OCI-M2 (cell line): ENCODE measurements at regions not wholly inside any gene's neighbourhood (a gene's known extent, or its start where the extent isn't known, plus 50 kb on each side); places are given as distances from the start of the nearest gene placed in this dataset.

Source experiments
- DNase-seq: peaks from one replicate; lab custom pipeline; 2025; ENCODE audit not compliant: unreplicated experiment; lab: John Stamatoyannopoulos, UW

GRCh38 chr7:130896051-130896881 lies 162.3 kb upstream of the KLF14 start:
- DNase-seq = no peak

- DNase-seq = peak; percentile 32
Observed at GRCh38 chr7:130896898-130897514, 163.0 kb upstream of the KLF14 start.

GRCh38 chr7:130897515-130898419 lies 163.8 kb upstream of the KLF14 start:
- no peak for DNase-seq

- DNase-seq = no peak
Observed at GRCh38 chr7:130899071-130899560, 165.1 kb upstream of the KLF14 start.

- DNase-seq = no peak
Observed at GRCh38 chr7:130899638-130900401, 165.8 kb upstream of the KLF14 start.

- no peak for DNase-seq
Observed at GRCh38 chr7:130900471-130901076, 166.6 kb upstream of the KLF14 start.

GRCh38 chr7:130901209-130901783 lies 167.3 kb upstream of the KLF14 start:
- no peak for DNase-seq

GRCh38 chr7:130902755-130903357 lies 168.8 kb upstream of the KLF14 start:
- DNase-seq = no peak

- DNase-seq = no peak
Observed at GRCh38 chr7:130903358-130903974, 169.5 kb upstream of the KLF14 start.

GRCh38 chr7:130904031-130904757 lies 170.2 kb upstream of the KLF14 start:
- DNase-seq = no peak

GRCh38 chr7:130904792-130905191 lies 170.8 kb upstream of the KLF14 start:
- DNase-seq = no peak

- DNase-seq = no peak
Observed at GRCh38 chr7:130906575-130906974, 172.6 kb upstream of the KLF14 start.

GRCh38 chr7:130907439-130907838 lies 173.4 kb upstream of the KLF14 start:
- no peak for DNase-seq

GRCh38 chr7:130908345-130909160 lies 174.5 kb upstream of the KLF14 start:
- DNase-seq = no peak

GRCh38 chr7:130909161-130909836 lies 175.3 kb upstream of the KLF14 start:
- DNase-seq = no peak

- no peak for DNase-seq
Observed at GRCh38 chr7:130909881-130910672, 176.1 kb upstream of the KLF14 start.
